Erythroblast (primary cell): ENCODE measurements at regions not wholly inside any gene's neighbourhood (a gene's known extent, or its start where the extent isn't known, plus 50 kb on each side); places are given as distances from the start of the nearest gene placed in this dataset.
"Not testable (repeated sequence)": the region's sequence is repeated elsewhere in the genome, so short reads cannot be mapped to it uniquely, and the experiment has no call there.

Source experiments
- DNase-seq, 2 experiments: peaks; one replicate each; lab custom pipeline; 2025; lab: John Stamatoyannopoulos, UW
- GATA1 ChIP-seq: IDR thresholded peaks from 2 replicates; pipeline ENCODE4 v1.6.1; 2011; ENCODE audit warnings: low read depth, mild to moderate bottlenecking, control low read depth, low read length, moderate library complexity
- POLR2A ChIP-seq: IDR thresholded peaks from 2 replicates; pipeline ENCODE4 v1.6.1; 2011; ENCODE audit warnings: mild to moderate bottlenecking, low read length

- not testable (repeated sequence) for DNase-seq
These were observed 93.2 kb upstream of the RPH3AL start, which contains the start of gene RFLNB for GRCh38 chr17:445839-446238. Gene RFLNB, minus strand, starts transcription at chr17:445939.

- TF ChIP-seq POLR2A: no peak
- no peak for TF ChIP-seq GATA1
- no peak for DNase-seq
These were observed 92.4 kb upstream of the RPH3AL start for GRCh38 chr17:444879-445454.

- no peak for TF ChIP-seq POLR2A
- TF ChIP-seq GATA1: no peak
- no peak for DNase-seq
These were observed 90.5 kb upstream of the RPH3AL start for GRCh38 chr17:443109-443508.

GRCh38 chr17:441155-441950, 88.7 kb upstream of the RPH3AL start:
- TF ChIP-seq GATA1 (no peak), POLR2A (no peak)
- DNase-seq: no peak

- no peak for DNase-seq
- TF ChIP-seq GATA1 (no peak), POLR2A (no peak)
These were observed 85.6 kb upstream of the RPH3AL start for GRCh38 chr17:438191-438590.

GRCh38 chr17:437545-437944, 84.9 kb upstream of the RPH3AL start:
- TF ChIP-seq GATA1 (no peak), POLR2A (no peak)
- no peak for DNase-seq

GRCh38 chr17:436571-436970, 84.0 kb upstream of the RPH3AL start:
- DNase-seq: no peak
- TF ChIP-seq GATA1 (no peak), POLR2A (no peak)

- DNase-seq: not testable (repeated sequence)
These were observed 79.9 kb upstream of the RPH3AL start for GRCh38 chr17:432471-432870.

- no peak for DNase-seq
- TF ChIP-seq GATA1 (no peak), POLR2A (no peak)
These were observed 78.9 kb upstream of the RPH3AL start for GRCh38 chr17:431494-431893.

- no peak for DNase-seq
- TF ChIP-seq GATA1: no peak
- TF ChIP-seq POLR2A: no peak
These were observed 77.0 kb upstream of the RPH3AL start for GRCh38 chr17:429589-429988.

- DNase-seq: no peak
- no peak for TF ChIP-seq POLR2A
- no peak for TF ChIP-seq GATA1
These were observed 75.8 kb upstream of the RPH3AL start for GRCh38 chr17:428414-428813.

GRCh38 chr17:427891-428290, 75.3 kb upstream of the RPH3AL start:
- TF ChIP-seq POLR2A: no peak
- no peak for TF ChIP-seq GATA1
- no peak for DNase-seq

GRCh38 chr17:427327-427726, 74.7 kb upstream of the RPH3AL start:
- no peak for DNase-seq
- no peak for TF ChIP-seq POLR2A
- TF ChIP-seq GATA1: no peak

- TF ChIP-seq POLR2A (no peak), GATA1 (no peak)
- no peak for DNase-seq
These were observed 69.8 kb upstream of the RPH3AL start for GRCh38 chr17:422196-422930.
